Gastroesophageal sphincter (tissue), 3 donors: ENCODE measurements at regions not wholly inside any gene's neighbourhood (a gene's known extent, or its start where the extent isn't known, plus 50 kb on each side); places are given as distances from the start of the nearest gene placed in this dataset.

Experiments
- EP300 ChIP-seq: sonication (generic); formaldehyde crosslinking; IDR thresholded peaks from one replicate; pipeline ENCODE4 v1.6.1; 2017; ENCODE audit warnings: antibody characterized with exemption, mild to moderate bottlenecking
- POLR2AphosphoS5 ChIP-seq: sonication (generic); formaldehyde crosslinking; IDR thresholded peaks from one replicate; pipeline ENCODE4 v1.6.1; 2017; ENCODE audit warnings: antibody characterized with exemption
- TF ChIP-seq, protein P1 (sequence below), 4 experiments: fragments of 200-600 bp in 2 of 4; fragments of 450-650 bp in 2 of 4; sonication (generic) in 1 of 4; IDR thresholded peaks; one replicate each; pipeline ENCODE4 v1.5.1; 2017 to 2019; ENCODE audit warnings: antibody characterized with exemption in 4 of 4, mild to moderate bottlenecking in 2 of 4, moderate library complexity in 2 of 4

DNA sequence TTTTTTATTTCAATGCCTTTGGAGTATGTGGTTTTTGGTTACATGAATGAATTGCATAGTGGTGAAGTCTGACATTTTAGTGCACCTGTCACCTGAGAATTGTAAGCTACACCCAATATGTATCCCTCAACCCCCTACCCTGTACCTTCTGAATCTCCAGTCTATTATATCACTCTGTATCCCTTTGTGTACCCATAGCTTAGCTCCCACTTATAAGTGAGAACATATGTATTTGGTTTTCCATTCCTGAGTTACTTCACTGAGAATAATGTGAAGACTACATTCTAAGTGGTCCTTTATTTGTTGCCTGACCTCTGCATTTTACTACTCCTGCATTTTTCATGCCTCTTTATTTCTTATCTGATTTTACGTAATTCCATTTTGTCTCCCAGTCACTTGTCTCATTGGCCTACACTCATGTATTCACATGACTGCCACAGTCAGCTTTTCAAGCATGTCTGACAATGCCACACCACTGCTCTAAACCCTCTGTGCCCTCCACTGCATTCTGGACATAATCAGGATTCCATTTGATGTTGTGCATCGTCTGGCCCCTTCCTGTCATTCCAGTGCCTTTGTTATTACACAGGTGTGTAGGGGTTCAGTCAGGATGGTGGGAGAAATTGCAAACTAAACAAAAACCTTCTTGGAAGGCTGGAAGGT, 1325.5 kb downstream of the XPNPEP1 start:
- TF ChIP-seq, protein P1, sequence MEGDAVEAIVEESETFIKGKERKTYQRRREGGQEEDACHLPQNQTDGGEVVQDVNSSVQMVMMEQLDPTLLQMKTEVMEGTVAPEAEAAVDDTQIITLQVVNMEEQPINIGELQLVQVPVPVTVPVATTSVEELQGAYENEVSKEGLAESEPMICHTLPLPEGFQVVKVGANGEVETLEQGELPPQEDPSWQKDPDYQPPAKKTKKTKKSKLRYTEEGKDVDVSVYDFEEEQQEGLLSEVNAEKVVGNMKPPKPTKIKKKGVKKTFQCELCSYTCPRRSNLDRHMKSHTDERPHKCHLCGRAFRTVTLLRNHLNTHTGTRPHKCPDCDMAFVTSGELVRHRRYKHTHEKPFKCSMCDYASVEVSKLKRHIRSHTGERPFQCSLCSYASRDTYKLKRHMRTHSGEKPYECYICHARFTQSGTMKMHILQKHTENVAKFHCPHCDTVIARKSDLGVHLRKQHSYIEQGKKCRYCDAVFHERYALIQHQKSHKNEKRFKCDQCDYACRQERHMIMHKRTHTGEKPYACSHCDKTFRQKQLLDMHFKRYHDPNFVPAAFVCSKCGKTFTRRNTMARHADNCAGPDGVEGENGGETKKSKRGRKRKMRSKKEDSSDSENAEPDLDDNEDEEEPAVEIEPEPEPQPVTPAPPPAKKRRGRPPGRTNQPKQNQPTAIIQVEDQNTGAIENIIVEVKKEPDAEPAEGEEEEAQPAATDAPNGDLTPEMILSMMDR (IDR thresholded peaks at IDR 0.05): no peak
- no peak for TF ChIP-seq POLR2AphosphoS5
- no peak for TF ChIP-seq EP300
